ENCODE measurements at regions not wholly inside any gene's neighbourhood (a gene's known extent, or its start where the extent isn't known, plus 50 kb on each side); places are given as distances from the start of the nearest gene placed in this dataset.

DNA sequence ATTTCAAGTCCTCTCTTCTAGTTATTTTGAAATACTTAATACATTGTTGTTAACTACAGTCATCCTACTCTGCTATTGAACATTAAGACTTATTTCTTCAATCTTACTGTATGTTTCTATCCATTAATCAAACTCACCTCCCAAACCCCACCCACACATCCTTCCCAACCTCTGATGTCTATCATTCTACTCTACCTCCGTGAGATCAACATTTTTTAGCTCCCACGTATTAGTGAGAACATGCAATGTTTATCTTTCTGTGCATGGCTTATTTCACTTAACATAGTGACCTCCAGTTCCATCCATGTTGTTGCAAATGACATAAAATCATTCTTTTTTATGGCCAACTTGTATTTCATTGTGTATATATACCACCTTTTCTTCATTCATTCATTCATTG, 236.6 kb upstream of the CTNNB1 start:
- DNase-seq = no peak

- DNase-seq = no peak
These were observed 230.6 kb upstream of the CTNNB1 start for GRCh38 chr3:40968666-40969065.

DNA sequence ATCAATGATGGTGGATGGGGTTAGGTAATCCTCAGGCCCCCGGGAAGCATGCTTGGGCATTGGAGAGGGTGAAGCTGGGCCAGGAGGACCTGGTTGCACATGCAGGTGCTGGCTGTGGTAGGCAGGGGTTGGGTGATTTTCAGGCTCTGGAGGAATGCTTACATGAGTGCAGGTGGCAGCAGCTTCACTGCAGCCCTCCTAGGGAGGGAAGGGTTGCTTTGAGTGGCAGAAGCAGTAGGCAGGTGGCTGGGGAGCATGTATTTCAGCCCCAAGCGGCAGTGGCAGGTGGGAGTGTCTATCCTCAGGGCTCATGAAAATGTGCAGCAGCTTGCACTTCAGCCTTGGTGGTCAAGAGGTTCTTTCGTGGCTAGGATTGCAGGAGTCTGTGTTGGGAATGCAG, 230.0 kb upstream of the CTNNB1 start:
- DNase-seq = no peak

GRCh38 chr3:40969756-40970466, 229.4 kb upstream of the CTNNB1 start:
- no peak for DNase-seq

DNA sequence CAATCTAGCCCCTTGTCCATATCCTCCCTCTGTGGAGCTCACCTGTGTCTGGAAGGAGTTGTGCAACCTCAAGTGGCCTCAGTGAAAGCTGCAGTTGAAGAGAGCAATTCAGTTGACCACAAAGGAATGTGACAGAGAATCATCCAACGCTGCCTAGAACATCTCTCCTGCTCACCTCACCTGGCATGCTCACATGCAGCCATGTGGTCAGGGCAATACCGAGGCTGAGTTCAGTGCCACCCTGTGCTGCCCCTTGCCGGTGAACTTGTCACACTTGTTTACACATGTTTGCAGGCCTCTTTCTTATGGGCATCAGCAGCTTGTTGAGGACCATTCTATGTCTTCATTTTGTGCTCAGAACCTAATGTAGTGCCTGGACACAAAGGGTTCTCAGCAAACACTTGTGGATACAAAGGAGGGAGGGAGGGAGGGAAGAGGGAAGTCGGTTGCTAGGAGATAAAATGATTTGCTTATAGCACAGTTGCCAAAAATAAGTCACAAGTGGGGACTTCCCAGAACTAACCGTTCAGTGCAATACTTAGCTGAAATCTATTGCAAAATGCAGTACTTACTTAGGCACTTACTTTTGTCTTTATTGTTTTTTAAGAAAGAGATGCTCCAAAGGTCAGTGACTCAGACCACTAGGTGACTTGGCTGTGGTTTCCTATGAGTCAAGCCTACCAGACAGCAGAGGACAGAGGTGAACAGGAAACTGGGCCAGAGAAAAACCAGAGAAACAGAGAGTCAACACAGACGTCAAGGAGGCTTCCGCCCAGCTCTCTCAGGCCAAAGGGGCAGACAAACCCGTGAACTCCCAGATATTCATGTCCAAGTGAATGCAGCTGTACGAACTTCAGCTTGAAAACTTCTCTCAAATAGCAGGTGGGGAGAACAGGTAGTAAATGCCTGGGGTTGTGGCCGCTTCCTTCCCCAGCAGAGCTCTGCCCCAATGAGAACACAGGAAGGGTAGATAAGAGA, 227.8 kb upstream of the CTNNB1 start:
- peak in 1 of 5 donors; percentile 75 for DNase-seq

DNA sequence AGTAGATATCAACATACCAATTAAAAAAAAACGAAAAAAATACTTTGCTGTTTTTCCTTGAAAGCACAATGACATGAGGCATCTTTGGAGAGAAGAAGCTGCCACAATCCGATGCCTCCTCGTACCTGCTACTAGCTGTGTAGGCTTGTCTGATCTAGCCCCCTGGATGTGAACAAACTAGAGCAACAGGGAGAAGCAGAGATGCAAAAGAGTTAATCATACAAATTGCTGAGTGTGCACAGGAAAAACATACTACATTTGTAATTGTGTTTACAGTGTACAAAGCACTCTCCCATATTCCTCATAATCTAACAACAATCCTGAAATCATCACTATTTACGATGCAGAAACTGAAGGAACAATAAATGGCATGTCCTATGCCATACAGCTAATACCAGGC, 227.0 kb upstream of the CTNNB1 start:
- DNase-seq = no peak

- no peak for DNase-seq
These were observed 226.2 kb upstream of the CTNNB1 start for GRCh38 chr3:40973141-40973540.

DNA sequence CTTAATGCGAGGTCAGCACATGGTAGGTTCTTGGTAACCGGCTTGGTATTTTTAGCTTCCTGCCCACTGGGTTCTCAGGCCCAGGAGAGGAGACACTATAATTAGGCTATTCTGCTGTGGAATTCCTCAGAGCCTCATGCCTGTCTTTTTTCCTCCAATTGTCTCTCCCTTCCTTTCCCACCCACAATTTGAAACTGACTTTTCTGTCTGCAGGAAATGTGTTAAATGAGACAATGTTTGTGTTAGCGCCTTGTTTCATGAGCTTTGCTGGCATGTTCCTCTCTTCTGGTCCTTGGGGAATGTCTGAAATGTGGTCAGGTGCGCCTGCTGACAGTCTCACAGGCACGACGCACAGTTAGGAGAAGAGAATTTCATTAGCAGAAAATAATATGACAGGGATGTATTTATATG, 223.6 kb upstream of the CTNNB1 start:
- no peak for DNase-seq

DNA sequence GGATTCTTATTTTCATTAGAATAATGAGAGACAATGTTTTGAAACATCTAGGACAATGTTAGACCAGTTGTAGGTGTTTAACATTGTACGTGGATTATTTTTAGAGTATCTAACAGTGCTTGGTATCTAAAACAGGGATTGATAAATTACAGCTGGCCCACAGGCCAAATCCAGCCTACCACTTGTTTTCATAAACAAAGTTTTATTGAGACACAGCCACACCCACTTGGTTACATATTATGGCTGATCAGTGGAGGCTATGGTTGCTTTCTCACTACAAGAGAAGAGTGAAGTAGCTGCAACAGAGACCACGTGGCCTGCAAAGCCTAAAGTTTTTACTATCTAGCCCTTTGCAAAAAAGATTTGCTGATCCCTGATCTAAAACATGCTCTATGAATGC, 223.1 kb upstream of the CTNNB1 start:
- no peak for DNase-seq

- DNase-seq = no peak
These were observed 220.9 kb upstream of the CTNNB1 start for GRCh38 chr3:40978442-40978841.

DNA sequence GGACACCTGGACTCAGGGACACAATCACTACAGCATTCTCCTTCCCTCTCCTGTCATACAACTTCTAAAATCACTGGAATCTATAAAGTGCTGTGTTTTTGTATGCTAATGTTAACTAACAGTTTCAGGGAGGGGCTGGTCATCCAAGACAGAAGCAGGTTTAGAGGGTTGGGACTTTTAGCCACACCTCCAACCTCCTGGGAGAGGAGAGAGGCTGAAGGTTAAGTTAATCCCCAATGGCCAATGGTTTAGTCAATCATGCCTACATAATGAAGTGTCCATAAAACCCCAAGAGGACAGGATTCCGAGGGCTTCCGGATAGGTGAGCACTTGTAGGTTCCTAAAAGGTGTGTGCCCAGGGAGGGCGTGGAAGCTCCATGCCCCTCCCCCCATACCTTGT, 219.3 kb upstream of the CTNNB1 start:
- DNase-seq = no peak

DNA sequence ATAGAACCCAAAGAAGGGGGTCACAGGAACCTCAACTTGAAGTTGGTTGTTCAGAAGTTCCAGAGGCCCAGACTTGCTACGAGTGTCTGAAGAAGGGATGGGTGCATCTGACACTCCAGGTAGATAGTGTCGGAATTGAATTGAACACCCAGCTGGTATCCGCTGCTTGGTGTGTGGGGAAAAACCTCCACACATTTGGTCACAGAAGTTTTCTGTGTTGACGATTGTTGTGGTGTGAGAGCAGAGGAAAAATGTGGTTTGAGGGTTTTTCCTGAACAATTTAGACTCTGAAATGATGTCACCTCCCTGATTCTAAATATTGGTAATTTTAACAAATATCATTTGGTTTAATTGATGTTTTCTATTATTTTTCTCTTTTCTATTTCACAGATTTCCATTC, 218.8 kb upstream of the CTNNB1 start:
- DNase-seq = peak in 1 of 5 donors; percentile 8

GRCh38 chr3:40985195-40985594, 214.1 kb upstream of the CTNNB1 start:
- DNase-seq = no peak

GRCh38 chr3:40988468-40988867, 210.8 kb upstream of the CTNNB1 start:
- DNase-seq = no peak

DNA sequence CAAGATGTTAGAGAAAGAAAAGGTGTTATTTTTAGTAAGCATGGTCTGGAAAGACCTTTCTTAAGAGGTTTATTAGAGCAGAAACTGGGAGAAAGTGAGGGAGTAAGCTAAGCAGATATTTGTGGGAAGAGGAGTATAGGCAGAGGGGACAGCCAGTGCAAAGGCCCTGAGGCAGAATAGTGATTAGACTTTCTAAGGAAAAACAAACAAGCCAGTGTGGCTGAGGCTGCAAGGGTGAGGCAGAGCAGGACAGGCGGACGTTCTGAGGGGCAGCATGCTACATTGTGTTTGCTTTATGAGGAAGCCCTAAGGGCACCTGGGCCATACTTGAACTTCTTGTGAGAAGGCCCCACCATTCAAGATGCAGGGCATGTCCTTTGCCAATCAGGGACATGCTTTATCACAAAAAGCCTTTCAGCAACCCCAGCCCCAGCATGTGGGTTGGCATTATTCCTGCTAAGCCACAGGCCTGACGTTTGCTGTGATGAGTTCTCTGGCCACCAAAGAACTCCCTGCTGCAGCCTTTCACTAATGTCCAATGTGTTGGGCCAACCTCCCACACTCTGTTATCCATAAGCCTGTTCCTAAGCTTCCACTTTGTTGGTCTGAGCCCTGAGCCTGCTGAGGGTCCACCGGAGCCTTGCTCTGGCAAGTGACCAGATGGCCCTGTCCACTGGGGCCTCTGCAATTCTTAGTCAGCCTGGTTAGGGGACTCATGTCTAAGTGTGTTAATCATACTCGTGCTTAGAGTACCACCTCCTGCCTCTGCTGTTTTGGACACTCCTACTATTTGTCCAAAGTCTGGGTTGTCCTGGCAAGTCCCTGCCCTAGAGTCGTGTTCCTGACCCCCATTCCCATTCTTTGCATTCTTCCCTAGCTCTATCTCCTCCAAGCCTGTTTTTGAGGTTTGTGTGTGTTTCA, 209.9 kb upstream of the CTNNB1 start:
- no peak for DNase-seq

GRCh38 chr3:40990062-40990456, 209.2 kb upstream of the CTNNB1 start:
- DNase-seq = no peak

- no peak for DNase-seq
These were observed 207.3 kb upstream of the CTNNB1 start for GRCh38 chr3:40992023-40992422.

- no peak for DNase-seq
These were observed 204.7 kb upstream of the CTNNB1 start for GRCh38 chr3:40994611-40995010.

DNA sequence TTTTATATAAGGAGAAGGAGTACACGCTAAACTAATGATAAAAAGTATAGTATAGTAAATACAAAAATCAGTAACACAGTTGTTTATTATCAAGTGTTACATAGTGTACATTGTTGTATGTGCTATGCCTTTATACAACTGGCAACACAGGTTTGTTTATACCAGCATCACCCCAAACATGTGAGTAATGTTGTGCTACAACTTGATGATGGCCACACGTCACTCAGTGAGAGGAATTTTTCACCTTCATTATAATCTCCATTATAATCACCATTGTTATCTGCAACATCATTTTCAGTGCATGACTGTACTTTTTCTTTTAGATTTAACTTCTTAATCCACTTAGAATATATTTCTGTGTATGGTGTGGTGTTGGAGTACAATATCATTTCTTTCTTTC, 204.0 kb upstream of the CTNNB1 start:
- no peak for DNase-seq

DNA sequence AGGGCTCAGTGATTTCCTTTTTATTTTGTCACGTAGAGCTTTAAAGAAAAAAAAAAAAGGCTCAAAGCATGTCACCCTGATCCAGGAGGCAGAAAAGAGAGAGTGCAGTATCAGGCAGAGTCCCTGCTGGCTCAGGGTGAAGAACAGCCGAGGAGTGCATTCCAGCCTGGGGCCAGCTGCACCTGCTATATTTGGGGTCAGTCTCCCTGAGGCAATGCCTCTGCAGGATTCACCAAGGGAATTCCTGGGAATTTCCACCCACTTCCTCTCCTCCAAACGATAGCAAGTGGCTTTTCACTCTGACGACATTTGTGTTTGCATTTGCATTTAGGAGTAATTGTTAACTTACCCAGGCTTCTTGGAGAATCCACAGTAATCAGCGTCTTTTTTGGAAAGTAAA, 202.9 kb upstream of the CTNNB1 start:
- no peak for DNase-seq

- DNase-seq = no peak
These were observed 202.2 kb upstream of the CTNNB1 start for GRCh38 chr3:40996827-40997710.
